Ascending aorta (tissue), 2 donors: ENCODE measurements at regions not wholly inside any gene's neighbourhood (a gene's known extent, or its start where the extent isn't known, plus 50 kb on each side); places are given as distances from the start of the nearest gene placed in this dataset.
"Not testable (repeated sequence)": the region's sequence is repeated elsewhere in the genome, so short reads cannot be mapped to it uniquely, and the experiment has no call there.

Source experiments
- DNase-seq, 2 donors: peaks; one replicate each; pipeline ENCODE4 v3.0.0-alpha.2; 2019; ENCODE audit warnings: low spot score in 2 of 2
- H3K27ac ChIP-seq, 2 donors: fragments of 200-600 bp; sonication (generic); one replicate each; pipeline ENCODE4 v1.5.1; 2016 to 2017; ENCODE audit warnings: mild to moderate bottlenecking in 1 of 2
- H3K27me3 ChIP-seq: fragments of 200-600 bp; sonication (generic); one replicate; pipeline ENCODE4 v1.5.1; 2017
- H3K36me3 ChIP-seq, 2 donors: fragments of 200-600 bp; sonication (generic); one replicate each; pipeline ENCODE4 v1.5.1; 2016
- H3K4me1 ChIP-seq, 2 donors: fragments of 200-600 bp; sonication (generic); one replicate each; pipeline ENCODE4 v1.5.1; 2016 to 2017; ENCODE audit warnings: mild to moderate bottlenecking in 1 of 2
- H3K4me3 ChIP-seq, 2 donors: fragments of 200-600 bp; sonication (generic); one replicate each; pipeline ENCODE4 v1.5.1; 2016 to 2017; ENCODE audit warnings: mild to moderate bottlenecking in 1 of 2
- H3K9me3 ChIP-seq, 2 donors: fragments of 200-600 bp; sonication (generic); one replicate each; pipeline ENCODE4 v1.5.1; 2016
- CTCF ChIP-seq, 3 experiments: fragments of 200-600 bp in 2 of 3; fragments of 450-650 bp in 1 of 3; sonication (generic) in 2 of 3; IDR thresholded peaks; one replicate each; pipeline ENCODE4 v1.5.1; 2016 to 2019; ENCODE audit warnings: antibody characterized with exemption in 3 of 3, mild to moderate bottlenecking in 1 of 3, moderate library complexity in 1 of 3
- intact Hi-C: fragments of 100-400 bp; cut with DNase I; formaldehyde crosslinking; loops from one replicate; pipeline ENCODE4 v1.15.1; 2023

DNA sequence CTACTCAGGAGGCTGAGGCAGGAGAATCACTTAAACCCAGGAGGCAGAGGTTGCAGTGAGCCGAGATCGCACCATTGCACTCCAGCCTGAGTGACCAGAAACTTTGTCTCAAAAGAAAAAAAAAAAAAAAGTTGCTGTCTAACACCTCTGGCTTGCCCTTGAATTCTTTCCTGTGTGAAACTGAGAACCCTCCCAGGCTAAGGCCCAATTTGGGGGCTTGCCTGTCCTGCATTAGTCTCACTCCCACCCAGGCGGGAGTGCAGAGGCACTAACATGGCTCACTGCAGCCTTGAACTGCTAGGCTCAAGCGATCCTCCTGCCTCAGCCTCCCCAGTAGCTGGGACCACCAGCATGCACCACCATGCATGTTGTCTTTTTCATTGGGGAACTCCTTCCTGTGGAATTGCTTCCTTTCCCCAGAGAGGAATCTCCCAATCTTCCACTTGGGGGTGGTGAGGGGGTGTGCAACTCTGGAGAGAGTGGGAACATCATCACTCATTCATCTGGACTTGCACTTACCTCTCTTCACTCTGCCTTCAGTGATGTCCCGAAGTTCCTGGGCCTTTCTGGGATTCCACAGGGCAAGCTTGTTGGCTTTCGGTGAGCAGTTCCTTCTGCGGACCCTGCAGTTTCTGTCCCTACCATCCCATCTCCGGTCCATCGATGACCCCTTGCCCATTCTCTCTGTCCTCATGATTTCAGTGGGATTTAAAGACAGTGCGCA is 62.1 kb upstream of the CREB3L1 start:
- no peak for TF ChIP-seq CTCF (IDR thresholded peaks at IDR 0.05)
- Histone ChIP-seq H3K4me1 (no peaks in the 10 kb centered on the region), H3K27ac (no peak overlapping the region), H3K36me3 (no peaks in the 10 kb centered on the region), H3K9me3 (no peaks in the 10 kb centered on the region), H3K27me3 (no peaks in the 10 kb centered on the region), H3K4me3 (no peak overlapping the region)
- no peak for DNase-seq
- intact Hi-C loops, result no loop called here

DNA sequence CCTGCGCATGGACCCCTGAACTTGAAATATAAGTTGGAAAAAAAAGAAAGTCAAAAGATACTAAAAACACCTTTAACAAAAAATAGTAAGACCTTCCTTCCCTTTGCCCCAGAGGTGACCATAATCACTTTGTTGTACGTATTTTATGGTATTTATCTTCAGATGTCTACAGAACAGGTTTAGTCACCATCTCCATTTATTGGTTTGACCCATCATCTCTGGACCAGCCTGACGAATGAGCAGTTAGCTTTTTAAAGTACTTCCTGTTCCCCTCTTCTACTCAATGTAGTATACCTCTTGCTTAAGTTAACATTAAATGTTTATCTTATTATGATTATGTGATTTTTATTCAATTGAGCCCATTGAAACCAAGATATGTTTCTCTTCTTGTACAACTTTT is 64.7 kb upstream of the CREB3L1 start:
- Histone ChIP-seq H3K36me3 (no peaks in the 10 kb centered on the region), H3K4me1 (no peaks in the 10 kb centered on the region), H3K4me3 (no peak overlapping the region), H3K9me3 (no peaks in the 10 kb centered on the region), H3K27ac (no peak overlapping the region), H3K27me3 (no peaks in the 10 kb centered on the region)
- no peak for TF ChIP-seq CTCF (IDR thresholded peaks at IDR 0.05)
- intact Hi-C loops, result no loop called here
- DNase-seq, result no peak

GRCh38 chr11:46210856-46211255 is 66.6 kb upstream of the CREB3L1 start:
- TF ChIP-seq CTCF (IDR thresholded peaks at IDR 0.05), result no peak
- no peak for DNase-seq
- H3K36me3 ChIP-seq, result no peaks in the 10 kb centered on the region

DNA sequence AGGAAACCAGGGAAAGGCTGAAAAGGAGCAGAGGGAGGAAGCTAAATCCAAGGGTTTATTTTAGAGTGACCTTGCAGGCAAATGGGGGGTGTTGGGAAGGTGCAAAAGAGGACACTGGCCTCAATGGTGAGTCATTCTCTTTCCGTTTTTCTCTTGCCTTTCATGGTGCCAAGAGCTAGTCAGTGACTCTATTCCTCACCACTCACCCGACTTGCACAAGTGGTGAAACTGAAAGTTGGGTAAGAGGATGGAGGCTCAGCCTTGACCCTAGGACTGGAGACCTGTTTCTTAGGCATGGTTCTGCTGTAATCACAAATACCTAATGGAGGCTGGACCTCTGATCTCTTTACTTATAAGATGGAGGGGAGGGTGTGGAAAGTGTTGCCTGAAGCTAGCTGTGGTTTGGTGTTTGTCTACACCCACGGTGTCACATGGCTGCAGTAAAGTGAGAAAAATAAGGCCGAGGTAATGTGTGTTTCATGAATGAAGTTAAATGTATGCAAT is 67.3 kb upstream of the CREB3L1 start:
- Histone ChIP-seq H3K36me3 (no peaks in the 10 kb centered on the region), H3K4me3 (no peak overlapping the region), H3K27me3 (no peaks in the 10 kb centered on the region), H3K9me3 (no peaks in the 10 kb centered on the region), H3K27ac (no peak overlapping the region), H3K4me1 (no peaks in the 10 kb centered on the region)
- TF ChIP-seq CTCF (IDR thresholded peaks at IDR 0.05), result no peak
- DNase-seq, result no peak
- intact Hi-C loops, result no loop called here

More at GRCh38 chr11:46210856-46211255, 66.6 kb upstream of the CREB3L1 start:
- H3K4me3 ChIP-seq, result no peak overlapping the region
- H3K27me3 ChIP-seq, result no peaks in the 10 kb centered on the region
- no peak overlapping the region for H3K27ac ChIP-seq
- no peaks in the 10 kb centered on the region for H3K4me1 ChIP-seq
- H3K9me3 ChIP-seq, result no peaks in the 10 kb centered on the region
- intact Hi-C loops, result no loop called here

DNA sequence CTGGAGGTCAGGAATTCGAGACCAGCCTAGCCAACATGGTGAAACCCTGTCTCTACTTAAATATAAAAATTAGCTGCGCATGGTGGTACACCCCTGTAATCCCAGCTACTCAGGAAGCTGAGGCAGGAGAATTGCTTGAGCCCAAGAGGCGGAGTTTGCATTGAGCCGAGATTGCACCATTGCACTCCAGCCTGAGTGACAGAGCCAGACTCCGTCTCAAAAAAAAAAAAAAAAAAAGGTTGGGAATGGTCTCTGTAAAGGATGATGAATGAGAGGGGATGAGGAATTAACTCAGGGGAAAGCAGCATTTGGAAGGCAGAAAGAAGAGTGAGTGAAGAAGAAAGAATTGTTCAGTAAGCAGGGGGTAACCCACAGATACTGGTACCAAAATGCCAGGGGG is 67.8 kb upstream of the CREB3L1 start:
- H3K4me3 ChIP-seq, intact Hi-C loops, H3K9me3 ChIP-seq, H3K36me3 ChIP-seq, DNase-seq, H3K27me3 ChIP-seq, H3K4me1 ChIP-seq, H3K27ac ChIP-seq: not testable (repeated sequence)

- Histone ChIP-seq H3K36me3 (no peaks in the 10 kb centered on the region), H3K9me3 (no peaks in the 10 kb centered on the region), H3K4me3 (no peak overlapping the region), H3K27me3 (no peaks in the 10 kb centered on the region), H3K4me1 (no peaks in the 10 kb centered on the region), H3K27ac (no peak overlapping the region)
- TF ChIP-seq CTCF (IDR thresholded peaks at IDR 0.05), result no peak
- no peak for DNase-seq
- intact Hi-C loops, result no loop called here
Observed at GRCh38 chr11:46208803-46209202, 68.7 kb upstream of the CREB3L1 start.
